BJ (cell line): ENCODE measurements at regions not wholly inside any gene's neighbourhood (a gene's known extent, or its start where the extent isn't known, plus 50 kb on each side); places are given as distances from the start of the nearest gene placed in this dataset.

Experiments used
- CTCF ChIA-PET: fragments of 350-600 bp; formaldehyde crosslinking; extraction: SDS; loops from one replicate; lab custom pipeline; 2021; ENCODE audit warnings: antibody characterized with exemption, inconsistent platforms; lab: Yijun Ruan, JAX
- POLR2A ChIA-PET: fragments of 300-600 bp; sonication (Branson Sonifier 250); formaldehyde crosslinking; extraction: SDS; loops from one replicate; lab custom pipeline; 2021; ENCODE audit warnings: antibody characterized with exemption; lab: Charles Lee
- DNase-seq: peaks from one replicate; pipeline ENCODE4 v3.0.0-alpha.2; 2011; ENCODE audit warnings: low read depth
- H3K27me3 ChIP-seq: 2 replicates; pipeline ENCODE4 v1.6.0; 2011; ENCODE audit warnings: low read length; ENCODE audit not compliant: control insufficient read depth, insufficient read depth
- H3K36me3 ChIP-seq: 2 replicates; pipeline ENCODE4 v1.5.1; 2011; ENCODE audit warnings: low read length; ENCODE audit not compliant: control insufficient read depth, insufficient read depth
- H3K4me3 ChIP-seq: 2 replicates; pipeline ENCODE4 v1.5.1; 2011; ENCODE audit warnings: low read depth, mild to moderate bottlenecking, control low read depth, low read length
- CTCF ChIP-seq: IDR thresholded peaks from 2 replicates; pipeline ENCODE4 v1.5.1; 2011; ENCODE audit warnings: low read depth, mild to moderate bottlenecking, control low read depth, inconsistent platforms, low read length, moderate library complexity; ENCODE audit not compliant: insufficient read depth

- H3K4me3 ChIP-seq = no peak overlapping the region
- ChIA-PET POLR2A (no interaction called here), CTCF (interaction anchor here (1.1 kb wide), 1 partner anchor 14 kb away, joined by 3 read pairs; no protein-coding TSS in a partner anchor)
- no peaks in the 10 kb centered on the region for H3K27me3 ChIP-seq
- no peaks in the 10 kb centered on the region for H3K36me3 ChIP-seq
- TF ChIP-seq CTCF = no peak
- no peak for DNase-seq
These were observed 371.4 kb upstream of the CDH18 start for GRCh38 chr5:20359377-20359776.

GRCh38 chr5:20353499-20353898 lies 365.5 kb upstream of the CDH18 start:
- no peak for TF ChIP-seq CTCF
- CTCF ChIA-PET = no interaction called here
- DNase-seq = no peak
- POLR2A ChIA-PET = no interaction called here
- no peak overlapping the region for H3K4me3 ChIP-seq
- no peaks in the 10 kb centered on the region for H3K36me3 ChIP-seq
- no peaks in the 10 kb centered on the region for H3K27me3 ChIP-seq

GRCh38 chr5:20351849-20352248 lies 363.8 kb upstream of the CDH18 start:
- ChIA-PET CTCF (no interaction called here), POLR2A (no interaction called here)
- no peaks in the 10 kb centered on the region for H3K36me3 ChIP-seq
- no peaks in the 10 kb centered on the region for H3K27me3 ChIP-seq
- no peak overlapping the region for H3K4me3 ChIP-seq
- DNase-seq = no peak
- no peak for TF ChIP-seq CTCF

GRCh38 chr5:20348321-20348720 lies 360.3 kb upstream of the CDH18 start:
- TF ChIP-seq CTCF = no peak
- Histone ChIP-seq H3K4me3 (no peak overlapping the region), H3K27me3 (no peaks in the 10 kb centered on the region), H3K36me3 (no peaks in the 10 kb centered on the region)
- ChIA-PET POLR2A (no interaction called here), CTCF (no interaction called here)
- no peak for DNase-seq

GRCh38 chr5:20347334-20347733 lies 359.3 kb upstream of the CDH18 start:
- CTCF ChIA-PET = no interaction called here
- TF ChIP-seq CTCF = no peak
- no peak overlapping the region for H3K4me3 ChIP-seq
- no peaks in the 10 kb centered on the region for H3K27me3 ChIP-seq
- POLR2A ChIA-PET = no interaction called here
- no peaks in the 10 kb centered on the region for H3K36me3 ChIP-seq
- no peak for DNase-seq
